Uterus (tissue), 2 donors: ENCODE measurements at regions not wholly inside any gene's neighbourhood (a gene's known extent, or its start where the extent isn't known, plus 50 kb on each side); places are given as distances from the start of the nearest gene placed in this dataset.

Experiments used
- POLR2A ChIP-seq, 2 donors: fragments of 450-650 bp; IDR thresholded peaks; one replicate each; pipeline ENCODE4 v1.6.1; 2016; ENCODE audit warnings: antibody characterized with exemption in 2 of 2, mild to moderate bottlenecking in 1 of 2, moderate library complexity in 1 of 2
- TF ChIP-seq, protein P1 (sequence below), 4 experiments: fragments of 200-600 bp in 2 of 4; fragments of 450-650 bp in 2 of 4; sonication (generic) in 2 of 4; IDR thresholded peaks; one replicate each; pipeline ENCODE4 v1.5.1; 2016 to 2019; ENCODE audit warnings: antibody characterized with exemption in 4 of 4, mild to moderate bottlenecking in 2 of 4, moderate library complexity in 1 of 4

DNA sequence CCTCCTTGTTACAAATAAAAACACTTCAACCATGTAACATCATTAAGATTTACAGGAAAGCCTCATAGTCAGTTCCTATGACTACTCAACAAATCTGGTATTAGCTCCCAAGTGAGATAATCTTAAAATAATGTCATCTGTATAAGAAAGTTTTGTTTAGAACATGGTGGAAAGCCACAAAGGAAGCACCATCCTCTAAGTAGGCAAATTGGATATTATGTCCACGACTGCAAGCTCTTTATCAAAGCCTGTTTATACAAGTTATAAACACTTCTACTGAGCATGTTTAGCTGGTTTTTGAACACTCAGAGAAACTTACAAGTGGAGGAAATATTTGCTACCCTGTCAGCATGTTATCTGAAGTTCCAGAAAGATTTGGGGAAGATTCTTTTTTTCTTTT is 349.8 kb downstream of the ARL4A start:
- TF ChIP-seq POLR2A (IDR thresholded peaks at IDR 0.05): no peak
- TF ChIP-seq, protein P1, sequence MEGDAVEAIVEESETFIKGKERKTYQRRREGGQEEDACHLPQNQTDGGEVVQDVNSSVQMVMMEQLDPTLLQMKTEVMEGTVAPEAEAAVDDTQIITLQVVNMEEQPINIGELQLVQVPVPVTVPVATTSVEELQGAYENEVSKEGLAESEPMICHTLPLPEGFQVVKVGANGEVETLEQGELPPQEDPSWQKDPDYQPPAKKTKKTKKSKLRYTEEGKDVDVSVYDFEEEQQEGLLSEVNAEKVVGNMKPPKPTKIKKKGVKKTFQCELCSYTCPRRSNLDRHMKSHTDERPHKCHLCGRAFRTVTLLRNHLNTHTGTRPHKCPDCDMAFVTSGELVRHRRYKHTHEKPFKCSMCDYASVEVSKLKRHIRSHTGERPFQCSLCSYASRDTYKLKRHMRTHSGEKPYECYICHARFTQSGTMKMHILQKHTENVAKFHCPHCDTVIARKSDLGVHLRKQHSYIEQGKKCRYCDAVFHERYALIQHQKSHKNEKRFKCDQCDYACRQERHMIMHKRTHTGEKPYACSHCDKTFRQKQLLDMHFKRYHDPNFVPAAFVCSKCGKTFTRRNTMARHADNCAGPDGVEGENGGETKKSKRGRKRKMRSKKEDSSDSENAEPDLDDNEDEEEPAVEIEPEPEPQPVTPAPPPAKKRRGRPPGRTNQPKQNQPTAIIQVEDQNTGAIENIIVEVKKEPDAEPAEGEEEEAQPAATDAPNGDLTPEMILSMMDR (IDR thresholded peaks at IDR 0.05): no peak
